ENCODE measurements at regions not wholly inside any gene's neighbourhood (a gene's known extent, or its start where the extent isn't known, plus 50 kb on each side); places are given as distances from the start of the nearest gene placed in this dataset.

DNA sequence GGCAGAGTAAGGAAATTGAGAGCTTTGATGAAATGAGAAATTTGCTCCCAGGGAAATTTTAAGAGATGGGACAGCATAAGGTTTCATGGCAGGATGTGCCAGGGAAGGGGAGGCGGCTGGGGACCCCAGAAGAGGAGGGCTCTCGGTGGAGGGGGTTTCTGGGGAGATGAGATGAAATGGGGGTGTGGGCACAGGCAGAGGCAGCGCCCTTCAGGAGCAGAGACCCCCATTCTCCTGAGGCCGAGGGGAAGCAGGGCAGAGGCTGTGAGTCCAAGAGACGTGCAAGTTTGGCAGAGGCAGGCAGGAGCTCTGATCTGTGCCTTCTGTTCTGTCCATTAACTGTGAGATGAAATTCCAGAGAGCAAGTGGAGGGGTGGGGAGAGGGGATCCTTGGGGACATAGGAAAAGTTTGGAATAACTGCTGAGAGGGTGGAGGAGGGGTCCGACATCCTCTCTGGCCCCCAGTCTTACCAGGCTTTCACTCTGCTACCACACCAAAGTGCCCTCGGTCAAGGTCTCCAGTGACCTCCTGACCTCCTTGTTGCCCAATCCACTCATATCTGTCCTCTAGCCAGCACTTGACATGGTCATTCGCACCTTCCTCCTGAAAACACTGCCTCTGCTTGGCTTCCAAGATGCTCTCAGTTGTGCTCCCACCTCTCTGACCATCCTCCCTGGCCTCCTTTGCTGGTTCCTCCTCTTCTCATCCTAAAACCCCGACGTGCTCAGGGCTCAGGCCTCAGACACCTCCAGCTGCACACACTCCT is 108.1 kb upstream of the MVB12B start:
- TF ChIP-seq, protein P1, sequence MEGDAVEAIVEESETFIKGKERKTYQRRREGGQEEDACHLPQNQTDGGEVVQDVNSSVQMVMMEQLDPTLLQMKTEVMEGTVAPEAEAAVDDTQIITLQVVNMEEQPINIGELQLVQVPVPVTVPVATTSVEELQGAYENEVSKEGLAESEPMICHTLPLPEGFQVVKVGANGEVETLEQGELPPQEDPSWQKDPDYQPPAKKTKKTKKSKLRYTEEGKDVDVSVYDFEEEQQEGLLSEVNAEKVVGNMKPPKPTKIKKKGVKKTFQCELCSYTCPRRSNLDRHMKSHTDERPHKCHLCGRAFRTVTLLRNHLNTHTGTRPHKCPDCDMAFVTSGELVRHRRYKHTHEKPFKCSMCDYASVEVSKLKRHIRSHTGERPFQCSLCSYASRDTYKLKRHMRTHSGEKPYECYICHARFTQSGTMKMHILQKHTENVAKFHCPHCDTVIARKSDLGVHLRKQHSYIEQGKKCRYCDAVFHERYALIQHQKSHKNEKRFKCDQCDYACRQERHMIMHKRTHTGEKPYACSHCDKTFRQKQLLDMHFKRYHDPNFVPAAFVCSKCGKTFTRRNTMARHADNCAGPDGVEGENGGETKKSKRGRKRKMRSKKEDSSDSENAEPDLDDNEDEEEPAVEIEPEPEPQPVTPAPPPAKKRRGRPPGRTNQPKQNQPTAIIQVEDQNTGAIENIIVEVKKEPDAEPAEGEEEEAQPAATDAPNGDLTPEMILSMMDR (IDR thresholded peaks at IDR 0.05; ENCODE audit: insufficient read depth, low read length): no peak
- TF ChIP-seq POLR2AphosphoS5 (IDR thresholded peaks at IDR 0.05; ENCODE audit: low read depth) (no peak), SPI1 (IDR thresholded peaks at IDR 0.05; ENCODE audit: borderline replicate concordance, low read depth) (no peak), GABPA (IDR thresholded peaks at IDR 0.05; ENCODE audit: low read depth) (no peak)

Measured in HL-60 (cell line).